ENCODE measurements at regions not wholly inside any gene's neighbourhood (a gene's known extent, or its start where the extent isn't known, plus 50 kb on each side); places are given as distances from the start of the nearest gene placed in this dataset.

DNA sequence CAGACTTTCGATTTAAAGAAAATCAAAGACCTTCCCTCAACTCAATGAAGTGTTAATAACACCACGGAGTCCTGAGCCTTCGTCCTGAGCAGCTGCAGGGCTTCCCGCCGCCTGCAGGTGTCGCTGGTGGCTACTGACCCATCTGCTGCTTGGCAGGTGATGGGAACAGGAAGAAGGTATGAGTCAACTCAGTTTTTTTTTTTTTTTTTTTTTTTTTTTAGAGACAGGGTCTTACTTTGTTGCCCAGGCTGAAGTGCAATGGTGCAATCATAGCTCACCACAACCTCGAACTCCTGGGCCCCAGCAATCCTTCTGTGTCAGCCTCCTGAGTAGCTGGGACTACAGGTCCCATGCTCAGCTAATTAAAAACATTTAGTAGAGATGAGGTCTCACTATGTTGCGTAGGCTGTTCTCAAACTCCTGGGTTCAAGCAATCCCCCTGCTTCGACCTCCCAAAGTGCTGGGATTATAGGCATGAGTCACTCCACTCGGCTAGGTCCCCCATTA lies 185.7 kb upstream of the IL12B start (continued):
- TF ChIP-seq, protein P1, sequence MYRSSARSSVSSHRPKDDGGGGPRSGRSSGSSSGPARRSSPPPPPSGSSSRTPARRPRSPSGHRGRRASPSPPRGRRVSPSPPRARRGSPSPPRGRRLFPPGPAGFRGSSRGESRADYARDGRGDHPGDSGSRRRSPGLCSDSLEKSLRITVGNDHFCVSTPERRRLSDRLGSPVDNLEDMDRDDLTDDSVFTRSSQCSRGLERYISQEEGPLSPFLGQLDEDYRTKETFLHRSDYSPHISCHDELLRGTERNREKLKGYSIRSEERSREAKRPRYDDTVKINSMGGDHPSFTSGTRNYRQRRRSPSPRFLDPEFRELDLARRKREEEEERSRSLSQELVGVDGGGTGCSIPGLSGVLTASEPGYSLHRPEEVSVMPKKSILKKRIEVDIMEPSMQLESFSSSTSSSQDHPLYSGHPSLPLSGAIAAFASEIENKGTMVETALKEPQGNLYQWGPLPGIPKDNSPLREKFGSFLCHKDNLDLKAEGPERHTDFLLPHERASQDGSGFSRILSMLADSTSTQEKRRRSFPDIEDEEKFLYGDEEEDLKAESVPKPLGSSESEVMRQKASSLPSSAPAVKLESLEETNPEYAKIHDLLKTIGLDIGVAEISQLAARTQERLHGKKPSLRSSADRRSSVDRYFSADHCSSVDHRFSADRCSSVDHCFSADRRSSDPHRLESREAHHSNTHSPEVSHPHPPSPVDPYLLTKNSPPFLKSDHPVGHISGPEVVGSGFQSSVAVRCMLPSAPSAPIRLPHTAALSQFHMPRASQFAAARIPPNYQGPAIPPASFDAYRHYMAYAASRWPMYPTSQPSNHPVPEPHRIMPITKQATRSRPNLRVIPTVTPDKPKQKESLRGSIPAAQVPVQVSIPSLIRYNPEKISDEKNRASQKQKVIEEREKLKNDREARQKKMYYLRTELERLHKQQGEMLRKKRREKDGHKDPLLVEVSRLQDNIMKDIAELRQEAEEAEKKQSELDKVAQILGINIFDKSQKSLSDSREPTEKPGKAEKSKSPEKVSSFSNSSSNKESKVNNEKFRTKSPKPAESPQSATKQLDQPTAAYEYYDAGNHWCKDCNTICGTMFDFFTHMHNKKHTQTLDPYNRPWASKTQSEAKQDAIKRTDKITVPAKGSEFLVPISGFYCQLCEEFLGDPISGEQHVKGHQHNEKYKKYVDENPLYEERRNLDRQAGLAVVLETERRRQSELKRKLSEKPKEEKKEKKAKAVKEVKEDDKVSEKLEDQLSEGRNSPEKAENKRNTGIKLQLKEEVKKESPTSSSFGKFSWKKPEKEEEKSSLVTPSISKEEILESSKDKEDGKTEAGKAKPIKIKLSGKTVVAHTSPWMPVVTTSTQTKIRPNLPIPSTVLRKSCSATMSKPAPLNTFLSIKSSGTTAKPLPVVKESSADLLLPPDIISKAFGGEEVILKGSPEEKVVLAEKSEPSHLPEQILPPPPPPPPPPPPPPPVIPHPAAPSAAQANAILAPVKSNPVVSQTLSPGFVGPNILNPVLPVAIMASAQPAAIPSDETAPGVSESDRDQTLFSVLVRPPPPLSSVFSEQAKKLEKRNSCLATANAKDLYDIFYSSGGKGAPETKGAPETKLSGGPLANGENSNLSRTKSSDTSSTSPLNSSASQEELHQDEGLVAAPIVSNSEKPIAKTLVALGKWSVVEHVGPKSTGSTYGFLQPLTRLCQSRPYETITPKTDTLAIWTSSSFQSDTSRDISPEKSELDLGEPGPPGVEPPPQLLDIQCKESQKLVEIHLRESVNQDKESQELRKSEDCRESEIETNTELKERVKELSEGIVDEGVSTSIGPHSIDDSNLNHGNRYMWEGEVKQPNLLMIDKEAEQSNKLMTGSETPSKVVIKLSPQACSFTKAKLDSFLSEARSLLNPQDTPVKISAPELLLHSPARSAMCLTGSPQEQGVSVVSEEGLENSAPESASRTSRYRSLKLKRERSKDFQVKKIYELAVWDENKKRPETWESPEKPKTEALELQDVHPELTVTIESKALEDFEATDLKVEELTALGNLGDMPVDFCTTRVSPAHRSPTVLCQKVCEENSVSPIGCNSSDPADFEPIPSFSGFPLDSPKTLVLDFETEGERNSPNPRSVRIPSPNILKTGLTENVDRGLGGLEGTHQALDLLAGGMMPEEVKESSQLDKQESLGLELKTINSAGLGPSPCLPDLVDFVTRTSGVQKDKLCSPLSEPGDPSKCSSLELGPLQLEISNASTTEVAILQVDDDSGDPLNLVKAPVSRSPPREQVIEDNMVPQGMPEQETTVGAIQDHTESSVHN (IDR thresholded peaks at IDR 0.05; ENCODE audit: borderline replicate concordance in 1 of 2, low read depth in 1 of 2): no peak
- no peak for TF ChIP-seq ZNF212 (CRISPR knock-in tag; IDR thresholded peaks at IDR 0.05)
- 0 out of 2 replicates have a peak, but pooled peaks have one; percentile 28 for TF ChIP-seq ETV1 (tag; conservative IDR thresholded peaks at IDR 0.05; ENCODE audit: low read depth)
- TF ChIP-seq GATAD2B (IDR thresholded peaks at IDR 0.05; ENCODE audit: borderline replicate concordance): no peak
- TF ChIP-seq, protein P2, sequence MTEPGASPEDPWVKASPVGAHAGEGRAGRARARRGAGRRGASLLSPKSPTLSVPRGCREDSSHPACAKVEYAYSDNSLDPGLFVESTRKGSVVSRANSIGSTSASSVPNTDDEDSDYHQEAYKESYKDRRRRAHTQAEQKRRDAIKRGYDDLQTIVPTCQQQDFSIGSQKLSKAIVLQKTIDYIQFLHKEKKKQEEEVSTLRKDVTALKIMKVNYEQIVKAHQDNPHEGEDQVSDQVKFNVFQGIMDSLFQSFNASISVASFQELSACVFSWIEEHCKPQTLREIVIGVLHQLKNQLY (CRISPR knock-in tag; conservative IDR thresholded peaks at IDR 0.05): no peak
- no peak for TF ChIP-seq HMG20B (CRISPR knock-in tag; IDR thresholded peaks at IDR 0.05)
- TF ChIP-seq, protein P3, sequence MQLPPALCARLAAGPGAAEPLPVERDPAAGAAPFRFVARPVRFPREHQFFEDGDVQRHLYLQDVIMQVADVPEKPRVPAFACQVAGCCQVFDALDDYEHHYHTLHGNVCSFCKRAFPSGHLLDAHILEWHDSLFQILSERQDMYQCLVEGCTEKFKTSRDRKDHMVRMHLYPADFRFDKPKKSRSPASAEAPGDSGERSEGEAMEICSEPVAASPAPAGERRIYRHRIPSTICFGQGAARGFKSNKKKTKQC (CRISPR knock-in tag; IDR thresholded peaks at IDR 0.05): no peak
- TF ChIP-seq, protein P4, sequence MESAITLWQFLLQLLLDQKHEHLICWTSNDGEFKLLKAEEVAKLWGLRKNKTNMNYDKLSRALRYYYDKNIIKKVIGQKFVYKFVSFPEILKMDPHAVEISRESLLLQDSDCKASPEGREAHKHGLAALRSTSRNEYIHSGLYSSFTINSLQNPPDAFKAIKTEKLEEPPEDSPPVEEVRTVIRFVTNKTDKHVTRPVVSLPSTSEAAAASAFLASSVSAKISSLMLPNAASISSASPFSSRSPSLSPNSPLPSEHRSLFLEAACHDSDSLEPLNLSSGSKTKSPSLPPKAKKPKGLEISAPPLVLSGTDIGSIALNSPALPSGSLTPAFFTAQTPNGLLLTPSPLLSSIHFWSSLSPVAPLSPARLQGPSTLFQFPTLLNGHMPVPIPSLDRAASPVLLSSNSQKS (CRISPR knock-in tag; IDR thresholded peaks at IDR 0.05): no peak
- TF ChIP-seq RBFOX2 (IDR thresholded peaks at IDR 0.05; ENCODE audit: low read depth, low read length): no peak
- TF ChIP-seq, protein P5, sequence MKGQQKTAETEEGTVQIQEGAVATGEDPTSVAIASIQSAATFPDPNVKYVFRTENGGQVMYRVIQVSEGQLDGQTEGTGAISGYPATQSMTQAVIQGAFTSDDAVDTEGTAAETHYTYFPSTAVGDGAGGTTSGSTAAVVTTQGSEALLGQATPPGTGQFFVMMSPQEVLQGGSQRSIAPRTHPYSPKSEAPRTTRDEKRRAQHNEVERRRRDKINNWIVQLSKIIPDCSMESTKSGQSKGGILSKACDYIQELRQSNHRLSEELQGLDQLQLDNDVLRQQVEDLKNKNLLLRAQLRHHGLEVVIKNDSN (CRISPR knock-in tag; IDR thresholded peaks at IDR 0.05): no peak
- no peak for TF ChIP-seq L3MBTL2 (IDR thresholded peaks at IDR 0.05)
- TF ChIP-seq RCOR1 (IDR thresholded peaks at IDR 0.05; ENCODE audit: borderline replicate concordance in 1 of 2, low read depth in 2 of 2, low read length in 2 of 2): peak in 1 of 2 experiments; percentile 52; a peak in 1 of 4 replicates
- no peak for TF ChIP-seq CTBP1 (IDR thresholded peaks at IDR 0.05; ENCODE audit: borderline replicate concordance)
- TF ChIP-seq, protein P6, sequence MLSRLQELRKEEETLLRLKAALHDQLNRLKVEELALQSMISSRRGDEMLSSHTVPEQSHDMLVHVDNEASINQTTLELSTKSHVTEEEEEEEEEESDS (CRISPR knock-in tag; IDR thresholded peaks at IDR 0.05): no peak
- TF ChIP-seq BRD4 (IDR thresholded peaks at IDR 0.05): no peak
- peak; percentile 36; the same call in 1 of the 2 replicates for TF ChIP-seq ZNF175 (CRISPR knock-in tag; IDR thresholded peaks at IDR 0.05; ENCODE audit: low read depth)
- TF ChIP-seq RFX7 (CRISPR knock-in tag; IDR thresholded peaks at IDR 0.05): no peak
